IPS-11a (cell line): ENCODE measurements at regions not wholly inside any gene's neighbourhood (a gene's known extent, or its start where the extent isn't known, plus 50 kb on each side); places are given as distances from the start of the nearest gene placed in this dataset.
"Not testable (repeated sequence)": the region's sequence is repeated elsewhere in the genome, so short reads cannot be mapped to it uniquely, and the experiment has no call there.

Source experiments
- H3K4me3 ChIP-seq: one replicate; pipeline ENCODE4 v1.5.1; 2013; ENCODE audit warnings: low read depth, low read length, control low read depth

- no peak overlapping the region for H3K4me3 ChIP-seq
Observed at GRCh38 chr7:32227746-32228145, 157.5 kb upstream of the PDE1C start.

- no peak overlapping the region for H3K4me3 ChIP-seq
Observed at GRCh38 chr7:32224276-32224675, 154.1 kb upstream of the PDE1C start.

- H3K4me3 ChIP-seq = no peak overlapping the region
Observed at GRCh38 chr7:32223721-32224120, 153.5 kb upstream of the PDE1C start.

GRCh38 chr7:32223071-32223650 lies 153.0 kb upstream of the PDE1C start:
- H3K4me3 ChIP-seq = no peak overlapping the region

- no peak overlapping the region for H3K4me3 ChIP-seq
Observed at GRCh38 chr7:32222251-32222900, 152.2 kb upstream of the PDE1C start.

GRCh38 chr7:32221736-32222135 lies 151.5 kb upstream of the PDE1C start:
- H3K4me3 ChIP-seq = no peak overlapping the region

GRCh38 chr7:32221056-32221455 lies 150.8 kb upstream of the PDE1C start:
- H3K4me3 ChIP-seq = no peak overlapping the region

GRCh38 chr7:32219831-32220230 lies 149.6 kb upstream of the PDE1C start:
- H3K4me3 ChIP-seq = not testable (repeated sequence)

GRCh38 chr7:32219416-32219815 lies 149.2 kb upstream of the PDE1C start:
- no peak overlapping the region for H3K4me3 ChIP-seq

- H3K4me3 ChIP-seq = no peak overlapping the region
Observed at GRCh38 chr7:32218741-32219288, 148.6 kb upstream of the PDE1C start.

- no peak overlapping the region for H3K4me3 ChIP-seq
Observed at GRCh38 chr7:32218154-32218467, 147.9 kb upstream of the PDE1C start.

GRCh38 chr7:32217341-32218153 lies 147.3 kb upstream of the PDE1C start:
- H3K4me3 ChIP-seq = no peak overlapping the region

- H3K4me3 ChIP-seq = no peak overlapping the region
Observed at GRCh38 chr7:32216759-32217158, 146.6 kb upstream of the PDE1C start.

GRCh38 chr7:32215697-32216096 lies 145.5 kb upstream of the PDE1C start:
- H3K4me3 ChIP-seq = no peak overlapping the region

- H3K4me3 ChIP-seq = no peak overlapping the region
Observed at GRCh38 chr7:32214913-32215312, 144.7 kb upstream of the PDE1C start.

GRCh38 chr7:32212321-32212720 lies 142.1 kb upstream of the PDE1C start:
- no peak overlapping the region for H3K4me3 ChIP-seq

GRCh38 chr7:32206987-32207386 lies 136.8 kb upstream of the PDE1C start:
- H3K4me3 ChIP-seq = no peak overlapping the region

- H3K4me3 ChIP-seq = no peak overlapping the region
Observed at GRCh38 chr7:32206488-32206887, 136.3 kb upstream of the PDE1C start.

- not testable (repeated sequence) for H3K4me3 ChIP-seq
Observed at GRCh38 chr7:32205298-32205824, 135.2 kb upstream of the PDE1C start.

GRCh38 chr7:32204361-32205018 lies 134.3 kb upstream of the PDE1C start:
- H3K4me3 ChIP-seq = no peak overlapping the region

GRCh38 chr7:32200646-32201045 lies 130.4 kb upstream of the PDE1C start:
- no peak overlapping the region for H3K4me3 ChIP-seq
